ENCODE measurements at regions not wholly inside any gene's neighbourhood (a gene's known extent, or its start where the extent isn't known, plus 50 kb on each side); places are given as distances from the start of the nearest gene placed in this dataset.

DNA sequence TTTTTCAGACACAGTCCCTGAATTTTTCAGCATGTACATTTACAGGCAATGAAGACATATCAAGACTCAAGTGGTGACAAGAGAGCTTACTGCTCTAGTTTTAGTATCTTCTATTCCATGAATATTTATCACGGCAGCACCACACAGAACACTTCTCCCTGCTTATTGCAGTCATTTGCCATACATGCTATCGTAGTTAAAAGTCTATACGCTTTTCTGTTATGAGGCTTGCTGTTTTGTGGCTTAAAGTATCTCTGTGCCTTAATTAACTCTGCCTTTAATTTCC is 65.4 kb upstream of the GK2 start:
- H3K36me3 ChIP-seq, result no peaks in the 10 kb centered on the region
- H3K4me1 ChIP-seq, result no peaks in the 10 kb centered on the region
- H3K9me3 ChIP-seq, result no peaks in the 10 kb centered on the region
- no peaks in the 10 kb centered on the region for H3K27me3 ChIP-seq
- TF ChIP-seq, protein P1, sequence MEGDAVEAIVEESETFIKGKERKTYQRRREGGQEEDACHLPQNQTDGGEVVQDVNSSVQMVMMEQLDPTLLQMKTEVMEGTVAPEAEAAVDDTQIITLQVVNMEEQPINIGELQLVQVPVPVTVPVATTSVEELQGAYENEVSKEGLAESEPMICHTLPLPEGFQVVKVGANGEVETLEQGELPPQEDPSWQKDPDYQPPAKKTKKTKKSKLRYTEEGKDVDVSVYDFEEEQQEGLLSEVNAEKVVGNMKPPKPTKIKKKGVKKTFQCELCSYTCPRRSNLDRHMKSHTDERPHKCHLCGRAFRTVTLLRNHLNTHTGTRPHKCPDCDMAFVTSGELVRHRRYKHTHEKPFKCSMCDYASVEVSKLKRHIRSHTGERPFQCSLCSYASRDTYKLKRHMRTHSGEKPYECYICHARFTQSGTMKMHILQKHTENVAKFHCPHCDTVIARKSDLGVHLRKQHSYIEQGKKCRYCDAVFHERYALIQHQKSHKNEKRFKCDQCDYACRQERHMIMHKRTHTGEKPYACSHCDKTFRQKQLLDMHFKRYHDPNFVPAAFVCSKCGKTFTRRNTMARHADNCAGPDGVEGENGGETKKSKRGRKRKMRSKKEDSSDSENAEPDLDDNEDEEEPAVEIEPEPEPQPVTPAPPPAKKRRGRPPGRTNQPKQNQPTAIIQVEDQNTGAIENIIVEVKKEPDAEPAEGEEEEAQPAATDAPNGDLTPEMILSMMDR (IDR thresholded peaks at IDR 0.05; ENCODE audit: low read depth, low read length), result no peak
- DNase-seq, result no peak
- no peak overlapping the region for H3K4me3 ChIP-seq (ENCODE audit: low read depth, low read length)

DNA sequence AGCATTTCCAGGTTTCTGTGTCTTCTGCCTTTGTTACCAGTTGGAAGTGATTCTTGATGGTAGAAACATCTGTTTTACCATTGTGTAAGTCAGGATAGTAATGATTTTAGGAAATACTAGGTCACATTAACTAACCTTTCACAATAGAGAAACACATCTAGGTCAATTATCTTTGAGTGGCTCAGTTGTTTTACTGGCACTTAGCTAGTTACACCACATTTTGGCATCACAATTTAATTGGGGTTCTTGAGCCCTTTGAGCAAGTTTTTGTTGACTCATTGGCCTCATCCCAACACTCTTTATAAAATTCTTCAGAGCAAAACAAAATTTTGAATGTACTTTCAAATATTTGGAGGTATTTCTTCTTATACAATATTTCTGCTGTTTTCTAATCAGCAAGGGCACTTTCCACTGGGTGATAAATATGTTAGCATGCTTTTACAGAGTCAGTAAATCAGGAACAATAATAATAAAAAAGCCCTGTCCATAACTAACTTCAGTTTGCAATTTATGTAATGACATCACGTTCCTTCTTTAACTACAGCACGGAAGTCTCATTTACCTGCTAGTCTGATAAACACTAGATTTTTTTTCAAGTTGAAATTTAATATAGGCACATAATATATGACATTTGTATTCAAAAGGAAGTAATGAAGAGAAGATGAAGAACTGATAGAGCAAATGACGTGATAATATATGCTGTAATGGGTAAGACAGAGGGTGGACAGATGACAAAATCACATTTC is 64.8 kb upstream of the GK2 start:
- TF ChIP-seq, protein P1 (IDR thresholded peaks at IDR 0.05; ENCODE audit: low read depth, low read length), result no peak
- Histone ChIP-seq H3K4me3 (ENCODE audit: low read depth, low read length) (no peak overlapping the region), H3K27me3 (no peaks in the 10 kb centered on the region), H3K36me3 (no peaks in the 10 kb centered on the region), H3K4me1 (no peaks in the 10 kb centered on the region), H3K9me3 (no peaks in the 10 kb centered on the region)
- no peak for DNase-seq

DNA sequence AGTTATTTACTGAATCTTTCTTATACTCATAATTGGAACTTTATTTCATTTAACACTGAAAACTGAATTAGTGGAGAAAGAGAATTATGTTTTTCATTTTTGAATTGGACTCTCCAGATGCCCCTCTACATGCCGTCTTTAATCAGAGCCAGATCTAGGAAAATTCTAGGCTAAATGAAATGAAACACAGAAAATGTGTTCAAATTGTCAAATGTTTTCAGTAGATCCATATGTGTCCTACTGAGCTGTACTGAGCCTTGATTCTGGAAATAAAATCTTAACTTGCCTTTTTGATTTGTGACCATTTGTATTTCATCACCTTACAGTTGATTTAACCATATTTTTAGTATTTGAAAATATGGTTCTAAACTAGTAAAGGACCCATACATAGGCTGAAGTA is 64.0 kb upstream of the GK2 start:
- TF ChIP-seq, protein P1 (IDR thresholded peaks at IDR 0.05; ENCODE audit: low read depth, low read length), result no peak
- DNase-seq, result no peak
- no peaks in the 10 kb centered on the region for H3K36me3 ChIP-seq
- H3K9me3 ChIP-seq, result no peaks in the 10 kb centered on the region
- H3K4me1 ChIP-seq, result no peaks in the 10 kb centered on the region
- H3K4me3 ChIP-seq (ENCODE audit: low read depth, low read length), result no peak overlapping the region
- no peaks in the 10 kb centered on the region for H3K27me3 ChIP-seq

DNA sequence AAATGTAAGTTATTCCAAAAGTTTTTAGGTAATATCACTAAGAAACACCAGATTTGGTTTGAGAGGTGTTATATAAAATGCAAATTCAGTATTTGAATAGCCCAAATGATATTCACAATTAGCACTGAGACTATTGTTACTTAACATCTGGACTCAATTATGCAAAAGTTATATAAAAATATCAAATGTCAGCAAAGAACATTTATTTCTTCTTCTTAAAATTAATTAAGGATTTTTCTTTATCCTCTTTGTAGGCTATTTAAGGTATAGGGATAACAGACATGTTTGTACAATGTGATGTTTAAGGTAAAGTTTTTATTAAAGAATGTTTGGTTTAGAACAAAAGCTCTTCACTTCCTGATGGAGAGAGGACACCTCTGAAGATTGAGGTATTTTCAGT is 63.3 kb upstream of the GK2 start:
- H3K27me3 ChIP-seq, result no peaks in the 10 kb centered on the region
- H3K4me1 ChIP-seq, result no peaks in the 10 kb centered on the region
- no peaks in the 10 kb centered on the region for H3K9me3 ChIP-seq
- no peaks in the 10 kb centered on the region for H3K36me3 ChIP-seq
- DNase-seq, result no peak
- TF ChIP-seq, protein P1 (IDR thresholded peaks at IDR 0.05; ENCODE audit: low read depth, low read length), result no peak
- H3K4me3 ChIP-seq (ENCODE audit: low read depth, low read length), result no peak overlapping the region

DNA sequence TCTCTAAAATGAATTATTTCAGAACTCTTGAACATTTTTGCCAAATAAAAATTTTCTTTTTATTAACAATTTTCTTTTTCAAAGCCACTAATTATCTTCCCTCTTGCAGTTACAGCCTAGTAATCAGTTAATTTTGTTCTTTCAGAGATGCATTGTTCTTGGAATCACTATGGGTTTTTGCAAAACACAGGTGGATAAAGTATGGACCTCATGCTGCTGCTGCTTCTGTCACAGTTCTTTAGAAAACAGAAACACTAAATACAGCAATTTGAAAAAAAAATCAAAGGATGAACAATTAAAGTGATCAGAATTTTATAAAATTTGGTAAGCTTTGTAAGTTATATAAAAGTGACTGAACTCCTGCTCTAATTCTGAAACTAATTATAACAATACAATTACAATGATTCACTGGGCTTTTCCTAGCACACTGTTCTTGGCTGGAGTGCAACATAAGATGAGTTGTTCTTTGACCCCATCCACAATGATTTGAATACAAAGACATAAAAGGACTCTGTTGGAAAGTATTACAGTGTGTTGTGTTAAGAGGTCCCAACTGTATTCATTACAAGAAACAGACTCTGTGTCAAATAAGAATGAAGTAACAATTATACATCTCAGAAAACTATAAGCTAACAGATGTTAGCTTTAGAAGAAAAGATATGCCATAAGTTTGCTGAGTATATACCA is 59.4 kb upstream of the GK2 start:
- Histone ChIP-seq H3K4me1 (no peaks in the 10 kb centered on the region), H3K4me3 (ENCODE audit: low read depth, low read length) (no peak overlapping the region), H3K9me3 (no peaks in the 10 kb centered on the region), H3K27me3 (no peaks in the 10 kb centered on the region), H3K36me3 (no peaks in the 10 kb centered on the region)
- no peak for DNase-seq
- TF ChIP-seq, protein P1 (IDR thresholded peaks at IDR 0.05; ENCODE audit: low read depth, low read length), result no peak

DNA sequence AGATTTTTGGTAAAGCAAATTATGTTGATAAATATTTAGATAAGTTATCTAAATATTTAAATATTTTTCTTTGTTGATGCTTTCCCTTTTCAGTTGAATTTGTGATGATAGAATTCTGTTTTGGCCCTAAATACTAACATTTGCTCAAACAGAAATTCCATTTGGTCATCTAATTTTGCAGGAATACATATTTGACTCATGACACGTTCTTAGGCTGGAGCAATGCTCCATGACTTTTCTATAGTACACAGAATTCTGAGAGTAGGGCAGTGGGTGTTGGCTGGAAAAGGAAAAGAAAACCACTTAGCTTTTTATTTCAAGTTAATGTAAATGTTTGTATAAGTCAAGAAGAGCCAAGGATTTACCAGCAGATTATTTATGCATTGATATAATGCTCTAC is 58.6 kb upstream of the GK2 start:
- H3K36me3 ChIP-seq, result no peaks in the 10 kb centered on the region
- TF ChIP-seq, protein P1 (IDR thresholded peaks at IDR 0.05; ENCODE audit: low read depth, low read length), result no peak
- H3K4me3 ChIP-seq (ENCODE audit: low read depth, low read length), result no peak overlapping the region
- H3K27me3 ChIP-seq, result no peaks in the 10 kb centered on the region
- no peaks in the 10 kb centered on the region for H3K9me3 ChIP-seq
- peaks cover 3% of the 10 kb centered on the region; the same call in 1 of the 2 replicates for H3K4me1 ChIP-seq
- DNase-seq, result no peak
